Urinary bladder (tissue), 3 donors: ENCODE measurements at regions not wholly inside any gene's neighbourhood (a gene's known extent, or its start where the extent isn't known, plus 50 kb on each side); places are given as distances from the start of the nearest gene placed in this dataset.

Experiments
- DNase-seq: peaks from one replicate; pipeline ENCODE4 v3.0.0-alpha.2; 2015; ENCODE audit errors: extremely low spot score
- H3K27ac ChIP-seq: one replicate; pipeline ENCODE4 v1.5.1; 2013; ENCODE audit warnings: low read depth, mild to moderate bottlenecking, moderate library complexity
- H3K36me3 ChIP-seq: one replicate; pipeline ENCODE4 v1.6.1; 2013; ENCODE audit warnings: mild to moderate bottlenecking, moderate library complexity; ENCODE audit not compliant: insufficient read depth
- H3K4me1 ChIP-seq: one replicate; pipeline ENCODE4 v1.6.1; 2013; ENCODE audit warnings: mild to moderate bottlenecking, moderate library complexity; ENCODE audit not compliant: insufficient read depth
- H3K4me3 ChIP-seq: one replicate; pipeline ENCODE4 v1.5.1; 2013; ENCODE audit warnings: low read depth, low read length
- WGBS: extraction: QIAGEN DNeasy Blood & Tissue Kit; methylation state at CpG from one replicate; pipeline ENCODE4 v1.1.7; 2013; 5-methylcytosine and 5-hydroxymethylcytosine counted together
- donor health status: healthy with polysubstance abuse.
- donor health status: healthy.

DNA sequence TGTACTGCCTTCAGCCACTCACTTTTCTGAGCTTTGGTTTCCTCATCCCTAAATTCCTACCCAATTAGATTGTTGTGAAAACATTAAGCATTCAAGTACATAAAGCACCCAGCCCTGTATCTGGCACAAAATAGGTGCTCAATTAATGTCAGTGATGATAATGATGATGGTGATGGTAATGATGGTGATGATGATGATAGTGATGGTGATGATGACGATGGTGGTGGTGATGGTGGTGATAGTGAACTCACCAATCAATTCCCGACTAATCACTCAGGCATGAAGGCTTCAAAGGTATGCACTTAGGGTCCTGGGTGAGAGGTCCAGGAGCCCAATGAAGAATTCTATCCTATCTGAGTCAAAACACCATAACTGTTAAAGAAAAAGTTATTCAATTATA lies 383.5 kb downstream of the MATN1 start:
- 76% methylated on average over 2 of the region's 2 CpGs for WGBS
- H3K36me3 ChIP-seq = no peaks in the 10 kb centered on the region
- no peak overlapping the region for H3K27ac ChIP-seq
- no peak overlapping the region for H3K4me3 ChIP-seq
- no peaks in the 10 kb centered on the region for H3K4me1 ChIP-seq
- DNase-seq = no peak

DNA sequence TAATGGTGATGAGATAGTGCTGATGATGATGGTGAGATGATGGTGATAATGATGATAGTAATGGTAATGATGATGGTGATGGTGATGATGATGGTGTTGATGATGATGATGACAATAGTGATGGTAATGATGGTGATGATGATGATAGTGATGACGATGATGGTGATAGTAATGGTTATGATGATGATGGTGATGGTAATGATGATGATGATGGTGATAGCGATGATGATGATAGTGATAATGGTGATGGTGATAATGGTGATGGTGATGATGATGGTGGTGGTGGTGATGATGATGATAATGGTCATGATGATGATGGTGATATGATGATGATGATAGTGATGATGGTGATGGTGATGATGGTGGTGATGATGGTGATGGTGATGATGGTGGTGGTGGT lies 384.6 kb downstream of the MATN1 start:
- Histone ChIP-seq H3K4me1 (no peaks in the 10 kb centered on the region), H3K4me3 (no peak overlapping the region), H3K27ac (no peak overlapping the region), H3K36me3 (no peaks in the 10 kb centered on the region)
- no peak for DNase-seq
- 92% methylated on average over 2 of the region's 2 CpGs for WGBS

DNA sequence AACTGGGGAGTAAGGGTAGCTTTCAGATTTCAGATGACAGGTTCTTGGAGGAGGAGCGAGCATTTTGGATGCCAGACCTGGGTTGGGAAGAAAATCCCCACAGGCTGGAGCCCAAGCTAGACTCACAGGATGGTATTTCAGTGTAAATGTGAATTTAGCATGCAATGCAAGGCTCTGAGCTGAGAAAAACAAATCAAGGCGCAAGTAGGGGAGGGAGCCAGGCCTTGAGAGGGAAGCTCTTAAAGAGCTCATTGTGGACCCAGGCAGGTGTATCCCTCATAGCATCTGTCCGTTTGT lies 386.1 kb downstream of the MATN1 start:
- Histone ChIP-seq H3K36me3 (no peaks in the 10 kb centered on the region), H3K4me3 (no peak overlapping the region), H3K4me1 (no peaks in the 10 kb centered on the region), H3K27ac (no peak overlapping the region)
- no peak for DNase-seq
- 70% methylated on average over 3 of the region's 3 CpGs for WGBS

DNA sequence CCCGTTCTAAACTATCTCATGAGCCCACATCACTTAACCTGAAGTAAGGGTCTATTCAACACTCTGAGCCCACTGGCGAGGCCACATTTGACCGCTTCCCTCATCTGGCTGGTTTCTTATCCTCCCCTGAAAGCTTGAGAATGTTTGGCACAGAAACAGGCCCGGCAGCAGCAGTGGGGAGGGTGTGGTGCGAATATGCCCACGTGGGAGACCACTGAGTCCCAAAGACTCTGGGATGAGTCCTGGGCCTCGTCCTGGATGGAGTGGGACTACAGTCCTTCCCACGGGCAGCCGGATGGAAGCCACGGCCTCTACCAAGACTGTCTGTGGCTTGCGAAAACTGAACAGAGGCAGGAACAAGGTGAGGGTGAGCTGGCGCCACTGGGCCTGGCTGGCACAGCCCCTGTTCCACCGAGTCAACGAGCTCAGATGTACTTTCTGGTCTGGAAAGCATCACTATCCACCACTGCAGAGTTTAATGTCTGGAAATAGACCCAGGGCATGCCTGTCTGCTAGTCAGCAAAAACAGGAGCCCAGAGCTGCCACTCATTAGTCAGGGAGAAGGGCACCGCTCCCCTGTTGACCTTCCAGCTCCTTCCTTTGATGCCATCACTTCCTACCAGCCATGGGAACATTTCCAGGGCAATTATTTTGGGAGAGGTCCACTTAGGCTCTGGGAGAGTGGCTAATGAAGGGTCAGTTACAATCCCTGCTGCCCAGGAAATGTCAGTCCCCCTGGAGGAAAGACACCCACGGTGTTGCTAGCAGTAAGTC lies 386.6 kb downstream of the MATN1 start:
- Histone ChIP-seq H3K4me3 (no peak overlapping the region), H3K4me1 (no peaks in the 10 kb centered on the region), H3K36me3 (no peaks in the 10 kb centered on the region), H3K27ac (no peak overlapping the region)
- 72% methylated on average over 16 of the region's 16 CpGs for WGBS
- no peak for DNase-seq

DNA sequence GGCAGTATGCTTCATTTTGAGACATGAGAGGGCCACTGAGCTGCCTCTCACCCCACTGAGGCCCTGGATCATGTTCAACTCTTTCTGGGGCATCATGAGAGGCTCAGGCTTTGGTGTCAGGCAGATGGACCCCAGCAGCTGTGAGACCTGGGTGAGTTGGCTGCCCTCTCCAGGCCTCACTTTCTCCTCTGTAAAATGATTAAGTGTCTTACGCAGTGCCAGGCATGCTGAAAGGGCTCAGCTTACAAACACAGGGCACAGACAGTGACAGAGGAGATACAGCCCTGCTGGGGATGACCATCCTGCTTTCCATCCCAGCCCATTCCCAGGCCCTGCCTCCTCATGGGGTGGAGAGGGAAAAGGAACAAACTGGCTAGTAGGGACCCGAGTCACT lies 387.4 kb downstream of the MATN1 start:
- Histone ChIP-seq H3K36me3 (no peaks in the 10 kb centered on the region), H3K4me1 (no peaks in the 10 kb centered on the region), H3K4me3 (no peak overlapping the region), H3K27ac (no peak overlapping the region)
- DNase-seq = no peak
- 85% methylated on average over 2 of the region's 2 CpGs for WGBS

DNA sequence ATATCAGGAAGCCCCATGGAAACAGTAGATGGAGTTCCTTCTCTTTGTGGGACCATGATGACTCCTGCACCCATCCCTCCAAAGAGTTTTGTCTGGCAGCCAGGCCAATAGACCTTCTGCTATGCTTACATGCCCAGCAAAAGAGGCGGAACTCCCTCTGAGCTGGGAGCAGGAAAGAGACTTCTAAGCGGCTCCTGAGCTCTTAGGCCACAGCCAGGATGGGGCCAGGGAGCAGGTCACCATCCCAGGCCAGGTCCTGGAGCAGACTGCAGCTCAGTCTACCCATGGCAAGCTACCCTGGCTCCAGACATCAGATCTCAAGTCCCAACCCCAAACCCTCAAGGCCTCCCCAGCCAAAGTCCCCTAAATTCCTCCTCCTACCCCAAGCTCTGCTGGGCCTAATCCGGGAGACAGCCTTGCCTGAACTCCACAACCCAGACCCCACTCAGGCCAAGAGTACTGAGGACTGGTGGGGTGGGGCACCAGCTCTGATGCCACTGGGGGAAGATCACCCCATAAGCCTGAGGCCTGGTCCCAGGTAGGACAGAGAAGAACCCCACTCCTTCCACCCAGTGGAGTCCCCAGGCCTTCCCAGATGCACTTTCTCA lies 387.9 kb downstream of the MATN1 start:
- Histone ChIP-seq H3K4me3 (no peak overlapping the region), H3K4me1 (no peaks in the 10 kb centered on the region), H3K36me3 (no peaks in the 10 kb centered on the region), H3K27ac (no peak overlapping the region)
- no peak for DNase-seq
- WGBS = 88% methylated on average over 3 of the region's 3 CpGs

DNA sequence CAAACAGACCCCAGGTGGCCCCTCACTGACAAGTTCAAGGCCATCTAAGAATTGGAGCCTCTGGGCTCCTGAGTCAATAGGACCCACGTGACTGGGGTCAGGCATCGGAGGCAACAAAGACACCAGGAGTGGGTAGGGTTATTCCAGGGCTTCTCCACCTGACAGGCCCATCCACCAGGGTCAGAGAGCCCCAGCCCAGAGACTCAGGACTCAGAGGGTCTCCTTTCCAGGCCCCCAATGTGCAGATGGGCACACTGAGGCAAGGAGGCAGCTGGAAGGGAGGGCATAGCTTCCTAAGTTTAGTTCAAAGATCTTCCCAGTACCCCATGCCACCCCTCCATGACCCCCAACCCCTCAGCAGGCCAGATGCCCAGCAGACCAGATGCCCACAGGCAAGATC lies 388.6 kb downstream of the MATN1 start:
- Histone ChIP-seq H3K4me3 (no peak overlapping the region), H3K27ac (no peak overlapping the region), H3K4me1 (no peaks in the 10 kb centered on the region), H3K36me3 (no peaks in the 10 kb centered on the region)
- DNase-seq = no peak
- WGBS = 75% methylated on average over 2 of the region's 2 CpGs

DNA sequence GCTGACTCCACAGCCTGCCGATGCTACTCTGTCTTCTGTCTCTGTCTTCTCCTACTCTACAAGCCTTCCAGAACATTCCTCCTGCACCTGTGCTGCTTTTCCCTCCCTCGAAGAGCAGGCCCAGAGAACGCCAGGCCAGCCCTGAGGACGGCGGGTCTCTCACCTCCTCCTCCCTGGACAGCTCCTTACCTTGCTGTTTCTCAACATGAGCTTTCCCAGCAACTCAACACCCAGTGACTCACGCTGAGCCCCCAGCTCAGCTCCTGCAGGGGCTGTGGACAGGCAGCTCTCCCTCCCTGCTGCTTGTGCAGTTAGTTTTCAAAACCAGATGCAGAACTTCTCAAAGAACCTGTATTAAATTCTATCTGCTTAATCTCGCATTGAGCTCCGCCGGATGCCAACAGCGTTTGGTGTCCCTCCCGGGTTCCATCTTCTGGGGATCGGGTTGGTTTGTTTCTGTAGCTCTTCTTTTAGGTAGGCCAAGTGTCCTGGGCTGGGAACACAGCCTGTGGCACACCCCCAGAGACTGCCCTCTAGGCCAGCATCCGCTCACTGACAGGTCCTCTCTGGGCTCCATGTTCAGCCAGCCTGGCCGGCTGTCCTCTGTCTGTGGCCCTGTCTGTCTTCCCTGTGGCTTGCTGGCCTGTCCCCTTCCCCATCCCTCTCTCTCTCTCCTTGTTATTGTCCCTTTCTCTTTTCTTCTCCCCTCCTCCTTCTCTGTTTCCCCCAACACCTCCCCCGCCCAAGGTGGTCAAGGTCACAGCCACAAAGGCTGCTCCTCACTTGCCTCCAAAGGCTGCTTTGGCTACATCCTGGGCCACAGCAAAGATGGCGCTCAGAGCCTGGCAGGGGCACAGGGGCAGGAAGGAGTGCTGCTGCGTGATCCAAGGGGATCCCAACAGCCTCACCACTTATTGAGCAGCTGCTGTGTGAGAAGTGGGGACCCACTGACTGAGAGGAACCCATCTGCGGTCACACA lies 391.0 kb downstream of the MATN1 start:
- no peak for DNase-seq
- 78% methylated on average over 18 of the region's 18 CpGs for WGBS

DNA sequence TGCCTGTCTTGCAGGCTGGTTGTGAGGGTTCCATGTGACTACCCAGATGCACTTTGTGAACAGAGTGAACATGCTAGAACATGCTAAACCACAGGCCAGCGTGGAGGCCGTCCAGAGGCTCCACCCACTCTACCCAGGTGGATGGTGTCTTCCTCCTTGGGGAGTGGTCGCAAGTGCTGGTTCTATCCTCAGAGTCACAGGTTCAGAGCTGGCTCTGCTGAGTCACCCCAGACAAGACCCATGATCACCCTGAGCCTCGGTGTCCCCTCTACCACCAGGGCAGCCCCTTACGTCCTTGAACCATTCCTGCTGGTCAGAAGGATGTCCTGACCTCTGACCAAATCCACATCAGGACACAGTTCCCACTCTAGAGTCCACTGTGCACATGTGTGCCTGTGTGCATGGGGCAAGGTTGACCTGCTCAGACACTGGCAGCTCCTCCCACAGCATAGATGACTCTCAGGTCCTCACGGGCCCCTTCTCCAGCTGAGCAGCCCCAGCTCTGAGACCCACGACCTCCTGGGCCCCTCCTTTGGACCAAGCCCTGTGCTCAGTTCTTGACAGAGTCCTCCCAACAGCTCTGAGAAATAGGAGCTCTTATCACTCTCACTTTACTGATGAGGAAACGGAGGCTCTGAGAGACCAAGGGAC lies 391.8 kb downstream of the MATN1 start:
- Histone ChIP-seq H3K36me3 (no peaks in the 10 kb centered on the region), H3K4me1 (no peaks in the 10 kb centered on the region), H3K4me3 (no peak overlapping the region), H3K27ac (no peak overlapping the region)
- no peak for DNase-seq
- WGBS = 69% methylated on average over 8 of the region's 8 CpGs

More for the DNA sequence above, 391.0 kb downstream of the MATN1 start:
- H3K4me3 ChIP-seq = no peak overlapping the region
- H3K36me3 ChIP-seq = no peaks in the 10 kb centered on the region
- H3K4me1 ChIP-seq = no peaks in the 10 kb centered on the region
- H3K27ac ChIP-seq = no peak overlapping the region

DNA sequence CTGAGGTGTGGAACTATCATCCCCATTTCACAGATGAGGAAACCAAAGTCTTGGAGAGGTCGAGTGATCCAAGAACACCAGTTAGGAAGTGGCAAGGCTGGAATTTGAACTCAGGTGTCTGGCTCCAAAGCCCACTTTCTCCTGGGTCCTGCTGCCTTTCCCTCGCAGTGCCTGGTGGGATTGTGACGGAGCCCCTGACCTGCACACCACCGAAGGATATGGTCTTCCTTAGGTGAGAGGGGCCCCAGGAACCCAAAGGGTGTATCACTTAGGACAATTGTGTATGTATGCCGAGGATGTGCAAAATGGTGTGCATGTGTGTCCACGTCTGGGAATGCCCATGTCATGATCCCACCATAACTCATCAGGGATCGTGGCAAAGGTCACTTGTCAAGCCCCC lies 392.7 kb downstream of the MATN1 start:
- 68% methylated on average over 7 of the region's 7 CpGs for WGBS
- H3K4me1 ChIP-seq = no peaks in the 10 kb centered on the region
- H3K4me3 ChIP-seq = no peak overlapping the region
- no peaks in the 10 kb centered on the region for H3K36me3 ChIP-seq
- no peak overlapping the region for H3K27ac ChIP-seq
- DNase-seq = no peak

DNA sequence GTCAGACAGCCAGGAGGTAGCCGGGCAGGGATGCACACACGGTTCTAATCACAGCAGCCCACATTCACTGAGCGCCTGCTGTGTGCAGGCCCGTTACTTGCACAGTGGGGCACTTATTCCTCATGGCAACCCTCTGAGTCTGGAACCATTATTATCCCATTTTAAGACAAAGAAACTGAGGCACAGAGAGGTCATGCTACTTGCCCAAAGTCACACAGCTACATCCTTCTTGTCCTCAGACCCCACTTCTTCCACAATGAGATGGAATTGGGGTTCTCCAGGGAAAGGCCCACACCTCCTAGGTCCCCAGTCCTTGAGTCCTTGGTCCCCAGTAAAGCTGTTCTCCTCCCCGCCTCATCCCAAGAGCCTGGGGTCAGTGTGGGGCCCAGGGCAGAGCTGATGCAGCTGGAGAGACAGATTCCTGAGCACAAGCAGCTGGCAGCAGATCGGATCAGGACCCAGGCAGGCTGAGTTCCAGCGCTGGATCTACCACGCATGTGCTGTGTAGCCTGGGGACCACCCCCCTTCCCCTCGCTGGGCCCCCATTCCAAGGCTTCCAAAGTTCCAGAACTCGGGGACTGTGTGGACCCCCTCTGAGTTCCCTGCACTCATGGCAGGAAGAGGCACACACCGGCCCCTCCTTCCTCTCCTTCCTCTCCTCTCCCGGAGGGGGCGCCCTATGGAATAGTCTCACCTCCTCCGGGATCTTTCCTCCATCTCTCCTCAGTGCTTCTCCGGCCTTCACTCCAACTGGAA lies 393.4 kb downstream of the MATN1 start:
- no peak for DNase-seq
- 67% methylated on average over 15 of the region's 15 CpGs for WGBS

DNA sequence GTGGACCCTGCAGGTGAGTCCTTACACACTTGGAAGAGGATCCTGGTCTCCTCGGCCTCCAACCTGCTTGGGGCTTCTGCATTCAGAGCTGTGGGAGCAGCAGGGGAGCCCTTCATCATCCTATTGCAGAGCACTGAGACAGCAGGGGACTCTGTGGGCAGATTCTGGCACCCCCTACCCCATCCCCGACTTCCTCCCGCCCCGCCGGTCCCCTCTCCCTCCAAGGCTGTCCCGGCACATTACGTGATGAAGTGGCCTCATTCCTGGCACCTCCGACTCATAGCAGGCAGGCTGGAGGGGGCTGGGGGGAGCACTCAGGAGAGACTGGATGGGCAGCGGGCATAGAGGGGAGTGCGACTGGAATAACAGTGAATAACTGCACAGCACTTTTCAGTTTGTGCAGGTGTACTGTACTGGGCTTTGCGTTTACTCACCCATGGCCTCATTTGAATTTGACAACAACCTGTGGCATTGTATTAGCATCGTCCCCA lies 394.1 kb downstream of the MATN1 start:
- Histone ChIP-seq H3K4me3 (no peak overlapping the region), H3K4me1 (no peaks in the 10 kb centered on the region), H3K36me3 (no peaks in the 10 kb centered on the region), H3K27ac (no peak overlapping the region)
- DNase-seq = no peak
- WGBS = 80% methylated on average over 12 of the region's 12 CpGs

More for the DNA sequence above, 393.4 kb downstream of the MATN1 start:
- Histone ChIP-seq H3K36me3 (no peaks in the 10 kb centered on the region), H3K4me1 (no peaks in the 10 kb centered on the region), H3K4me3 (no peak overlapping the region), H3K27ac (no peak overlapping the region)
